Neural crest cell (in vitro differentiated cells): ENCODE measurements at regions not wholly inside any gene's neighbourhood (a gene's known extent, or its start where the extent isn't known, plus 50 kb on each side); places are given as distances from the start of the nearest gene placed in this dataset.

Experiments
- DNase-seq: peaks from one replicate; pipeline ENCODE4 v3.0.0; 2021; ENCODE audit warnings: low read depth, mixed read lengths, low spot score
- H3K27ac Mint-ChIP-seq: one replicate; pipeline ENCODE4 v1.8.0; 2021; ENCODE audit warnings: mild to moderate bottlenecking, mixed read lengths; ENCODE audit not compliant: unreplicated experiment
- H3K27me3 Mint-ChIP-seq: 2 replicates; pipeline ENCODE4 v1.8.0; 2021; ENCODE audit warnings: low read depth, mild to moderate bottlenecking, mixed read lengths
- H3K36me3 Mint-ChIP-seq: 2 replicates; pipeline ENCODE4 v1.8.0; 2021; ENCODE audit warnings: low read depth, mild to moderate bottlenecking, mixed read lengths
- H3K4me1 Mint-ChIP-seq: 2 replicates; pipeline ENCODE4 v1.8.0; 2021; ENCODE audit warnings: mixed read lengths
- H3K4me3 Mint-ChIP-seq: one replicate; pipeline ENCODE4 v1.8.0; 2021; ENCODE audit warnings: mild to moderate bottlenecking, mixed read lengths
- H3K9me3 Mint-ChIP-seq: 2 replicates; pipeline ENCODE4 v1.8.0; 2021; ENCODE audit warnings: mixed read lengths
- TF ChIP-seq, protein P1 (sequence below): fragments of 200-600 bp; sonication (generic); conservative IDR thresholded peaks from 2 replicates; pipeline ENCODE4 v1.5.0; 2021; ENCODE audit warnings: antibody characterized with exemption, mild to moderate bottlenecking

DNA sequence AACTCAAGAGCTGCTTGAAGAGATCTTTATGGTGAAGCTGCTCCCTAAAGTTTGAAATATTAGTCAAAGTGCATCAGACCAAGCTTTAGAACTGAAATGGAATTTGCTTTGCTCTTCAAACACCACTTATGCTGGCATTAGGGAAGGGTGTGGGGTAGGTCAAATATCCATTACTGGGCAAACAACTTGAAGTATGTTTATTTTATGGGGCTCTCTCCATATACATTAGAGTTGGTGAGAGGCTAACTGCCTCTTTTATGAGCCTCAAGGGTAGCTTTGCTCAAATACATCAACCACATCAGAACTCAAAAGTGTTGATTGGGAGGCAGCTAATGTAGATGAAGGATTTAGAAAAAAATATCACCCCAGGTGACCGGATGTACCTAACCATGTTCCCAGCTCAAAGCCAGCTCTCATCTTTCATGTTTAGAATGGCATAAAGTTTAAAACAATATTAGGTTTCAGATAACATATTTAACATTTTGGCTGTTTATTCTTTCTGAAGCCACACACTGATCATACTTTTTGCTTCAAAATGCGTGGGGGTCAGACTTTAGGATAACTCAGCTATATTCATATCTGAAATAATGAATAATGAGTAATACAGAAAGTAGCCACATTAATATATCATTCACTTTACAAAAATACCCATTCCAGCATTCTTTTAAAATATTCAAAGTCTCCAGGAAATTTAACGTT, 318.6 kb downstream of the PTEN start:
- DNase-seq: no peak
- peaks cover 8% of the 10 kb centered on the region for H3K36me3 Mint-ChIP-seq
- H3K4me3 Mint-ChIP-seq: no peak overlapping the region
- no peaks in the 10 kb centered on the region for H3K4me1 Mint-ChIP-seq
- no peaks in the 10 kb centered on the region for H3K27me3 Mint-ChIP-seq
- no peak overlapping the region for H3K27ac Mint-ChIP-seq
- TF ChIP-seq, protein P1, sequence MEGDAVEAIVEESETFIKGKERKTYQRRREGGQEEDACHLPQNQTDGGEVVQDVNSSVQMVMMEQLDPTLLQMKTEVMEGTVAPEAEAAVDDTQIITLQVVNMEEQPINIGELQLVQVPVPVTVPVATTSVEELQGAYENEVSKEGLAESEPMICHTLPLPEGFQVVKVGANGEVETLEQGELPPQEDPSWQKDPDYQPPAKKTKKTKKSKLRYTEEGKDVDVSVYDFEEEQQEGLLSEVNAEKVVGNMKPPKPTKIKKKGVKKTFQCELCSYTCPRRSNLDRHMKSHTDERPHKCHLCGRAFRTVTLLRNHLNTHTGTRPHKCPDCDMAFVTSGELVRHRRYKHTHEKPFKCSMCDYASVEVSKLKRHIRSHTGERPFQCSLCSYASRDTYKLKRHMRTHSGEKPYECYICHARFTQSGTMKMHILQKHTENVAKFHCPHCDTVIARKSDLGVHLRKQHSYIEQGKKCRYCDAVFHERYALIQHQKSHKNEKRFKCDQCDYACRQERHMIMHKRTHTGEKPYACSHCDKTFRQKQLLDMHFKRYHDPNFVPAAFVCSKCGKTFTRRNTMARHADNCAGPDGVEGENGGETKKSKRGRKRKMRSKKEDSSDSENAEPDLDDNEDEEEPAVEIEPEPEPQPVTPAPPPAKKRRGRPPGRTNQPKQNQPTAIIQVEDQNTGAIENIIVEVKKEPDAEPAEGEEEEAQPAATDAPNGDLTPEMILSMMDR: no peak
- peaks cover 10% of the 10 kb centered on the region for H3K9me3 Mint-ChIP-seq

DNA sequence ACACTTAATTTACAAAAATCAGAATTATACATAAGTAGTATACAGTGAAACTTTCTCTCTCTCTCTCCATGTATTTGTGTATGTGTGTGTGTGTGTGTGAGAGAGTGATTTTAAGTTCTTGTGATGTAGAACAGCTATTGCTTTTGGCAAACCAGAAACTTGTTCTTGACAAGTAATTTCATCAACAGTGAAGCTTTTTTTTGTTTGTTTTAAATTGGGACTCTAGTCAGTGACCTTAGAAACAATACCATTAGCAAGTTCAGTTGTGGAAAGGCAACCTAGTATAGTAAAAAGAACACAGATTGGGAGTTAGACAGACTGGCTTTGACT, 319.1 kb downstream of the PTEN start:
- peaks cover 6% of the 10 kb centered on the region for H3K36me3 Mint-ChIP-seq
- TF ChIP-seq, protein P1: no peak
- no peaks in the 10 kb centered on the region for H3K4me1 Mint-ChIP-seq
- no peak for DNase-seq
- no peak overlapping the region for H3K4me3 Mint-ChIP-seq
- H3K27me3 Mint-ChIP-seq: no peaks in the 10 kb centered on the region
- H3K9me3 Mint-ChIP-seq: peaks cover 7% of the 10 kb centered on the region
- H3K27ac Mint-ChIP-seq: no peak overlapping the region

DNA sequence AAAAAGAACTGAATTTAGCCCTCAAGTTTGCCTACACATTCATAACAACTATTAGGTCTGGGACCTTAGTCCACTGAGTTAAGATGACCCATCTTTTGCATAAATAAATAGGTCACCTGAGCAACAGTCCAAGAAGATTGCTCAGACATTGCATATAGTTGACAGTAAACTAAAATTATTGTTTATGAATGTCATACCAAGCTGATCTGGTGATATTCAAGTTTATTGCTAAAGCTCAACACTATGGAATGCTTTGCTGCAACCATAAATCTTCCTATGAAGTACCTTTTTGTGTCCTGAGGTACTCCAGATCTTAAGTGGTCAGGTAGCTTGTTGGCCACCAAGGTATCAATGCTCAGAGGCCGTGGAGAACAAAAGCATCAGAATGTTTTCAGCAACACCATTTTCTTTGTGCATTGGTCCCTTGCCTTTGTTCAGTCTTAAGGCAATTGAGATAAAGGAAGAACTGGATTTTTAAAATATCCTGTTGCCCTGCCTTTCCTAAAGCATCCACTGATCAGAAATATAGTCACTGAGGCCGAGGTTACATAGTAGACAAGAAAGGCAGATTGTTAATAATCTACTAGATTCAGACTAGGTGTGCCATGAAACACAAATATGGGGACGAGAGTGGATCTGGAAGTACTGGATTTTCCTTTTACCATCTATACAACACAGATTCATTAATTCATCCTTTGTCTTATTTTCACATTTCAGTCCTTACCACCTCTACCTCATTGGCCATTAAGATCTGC, 321.3 kb downstream of the PTEN start:
- Mint-ChIP-seq H3K27ac (no peak overlapping the region), H3K4me1 (no peaks in the 10 kb centered on the region), H3K36me3 (no peaks in the 10 kb centered on the region), H3K27me3 (no peaks in the 10 kb centered on the region), H3K9me3 (peaks cover 3% of the 10 kb centered on the region), H3K4me3 (no peak overlapping the region)
- TF ChIP-seq, protein P1: no peak
- no peak for DNase-seq

DNA sequence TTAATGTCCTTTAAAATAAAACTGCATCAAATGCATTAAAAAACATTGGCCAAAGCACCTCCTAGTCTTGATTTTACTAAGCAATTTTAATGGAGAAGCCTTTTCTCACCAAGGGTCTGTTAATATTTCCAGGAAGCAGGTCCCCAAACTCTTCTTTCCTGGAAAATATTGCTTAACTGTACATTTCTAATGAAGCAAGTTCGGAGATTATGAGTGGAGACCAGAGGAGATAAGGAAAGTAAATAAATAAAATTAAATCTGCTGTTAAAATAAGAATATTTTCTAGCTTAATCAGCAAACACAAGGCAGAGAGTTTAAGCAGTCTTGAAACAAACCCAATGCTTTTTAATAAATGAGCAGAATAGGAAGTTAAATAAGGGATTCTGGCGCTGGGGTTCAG, 322.4 kb downstream of the PTEN start:
- no peaks in the 10 kb centered on the region for H3K27me3 Mint-ChIP-seq
- no peaks in the 10 kb centered on the region for H3K36me3 Mint-ChIP-seq
- H3K9me3 Mint-ChIP-seq: peaks cover 3% of the 10 kb centered on the region
- no peaks in the 10 kb centered on the region for H3K4me1 Mint-ChIP-seq
- no peak overlapping the region for H3K4me3 Mint-ChIP-seq
- DNase-seq: no peak
- H3K27ac Mint-ChIP-seq: no peak overlapping the region
- TF ChIP-seq, protein P1: no peak

DNA sequence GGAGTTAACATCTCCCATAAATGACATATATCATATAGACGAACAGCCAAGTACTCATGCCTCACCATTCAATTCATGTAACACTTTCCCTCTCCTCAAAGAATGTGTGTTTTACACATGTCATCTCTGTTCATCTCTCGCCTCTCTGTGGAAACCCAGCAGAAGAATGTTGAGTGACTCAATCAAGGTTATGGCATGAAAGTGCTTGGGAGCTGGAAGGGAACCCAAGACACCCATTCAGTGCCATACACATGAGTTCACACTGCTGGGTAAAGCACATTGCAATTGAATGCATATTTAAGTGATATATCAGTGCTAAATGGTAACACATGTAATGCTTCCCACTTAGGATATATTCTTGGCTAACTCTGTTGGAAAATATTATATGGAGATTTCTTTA, 322.9 kb downstream of the PTEN start:
- H3K4me1 Mint-ChIP-seq: no peaks in the 10 kb centered on the region
- no peaks in the 10 kb centered on the region for H3K27me3 Mint-ChIP-seq
- no peak overlapping the region for H3K4me3 Mint-ChIP-seq
- H3K9me3 Mint-ChIP-seq: peaks cover 3% of the 10 kb centered on the region
- no peak for DNase-seq
- H3K36me3 Mint-ChIP-seq: no peaks in the 10 kb centered on the region
- H3K27ac Mint-ChIP-seq: no peak overlapping the region
- TF ChIP-seq, protein P1: no peak
